PFSK-1 (cell line): ENCODE measurements at regions not wholly inside any gene's neighbourhood (a gene's known extent, or its start where the extent isn't known, plus 50 kb on each side); places are given as distances from the start of the nearest gene placed in this dataset.

ENCODE experiments used
- POLR2AphosphoS5 ChIP-seq: IDR thresholded peaks from 2 replicates; pipeline ENCODE4 v1.6.1; 2012; ENCODE audit warnings: low read depth, mild to moderate bottlenecking, control low read depth, low read length, moderate library complexity
- TF ChIP-seq, protein P1 (sequence below), 2 experiments: IDR thresholded peaks; 2 replicates each; pipeline versions ENCODE4 v1.6.1 to v1.8.0; 2011 to 2012; ENCODE audit warnings: low read depth in 2 of 2, low read length in 2 of 2, control low read depth in 1 of 2, inconsistent platforms in 1 of 2, mild to moderate bottlenecking in 1 of 2, moderate library complexity in 1 of 2; ENCODE audit not compliant: insufficient read depth in 1 of 2

DNA sequence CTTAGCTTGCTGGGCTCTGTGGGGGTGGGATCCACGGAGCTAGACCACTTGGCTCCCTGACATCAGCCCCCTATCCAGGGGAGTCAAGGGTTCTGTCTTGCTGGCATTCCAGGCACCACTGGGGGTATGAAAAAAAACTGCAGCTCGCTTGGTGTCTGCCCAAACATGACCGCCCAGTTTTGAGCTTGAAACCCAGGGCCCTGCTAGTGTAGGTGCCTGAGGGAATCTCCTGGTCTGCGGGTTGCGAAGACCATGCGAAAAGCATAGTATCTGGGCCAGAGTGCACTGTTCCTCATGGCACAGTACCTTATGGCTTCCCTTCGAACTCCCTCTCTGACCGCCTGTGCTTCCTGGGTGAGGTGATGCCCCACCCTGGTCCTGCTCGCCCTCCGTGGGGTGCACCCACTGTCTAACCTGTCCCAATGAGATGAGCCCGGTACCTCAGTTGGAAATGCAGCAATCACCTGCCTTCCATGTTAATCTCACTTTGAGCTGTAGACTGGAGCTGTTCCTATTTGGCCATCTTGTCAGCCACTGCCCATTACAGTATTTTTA, 120.8 kb upstream of the TNFSF11 start:
- TF ChIP-seq, protein P1, sequence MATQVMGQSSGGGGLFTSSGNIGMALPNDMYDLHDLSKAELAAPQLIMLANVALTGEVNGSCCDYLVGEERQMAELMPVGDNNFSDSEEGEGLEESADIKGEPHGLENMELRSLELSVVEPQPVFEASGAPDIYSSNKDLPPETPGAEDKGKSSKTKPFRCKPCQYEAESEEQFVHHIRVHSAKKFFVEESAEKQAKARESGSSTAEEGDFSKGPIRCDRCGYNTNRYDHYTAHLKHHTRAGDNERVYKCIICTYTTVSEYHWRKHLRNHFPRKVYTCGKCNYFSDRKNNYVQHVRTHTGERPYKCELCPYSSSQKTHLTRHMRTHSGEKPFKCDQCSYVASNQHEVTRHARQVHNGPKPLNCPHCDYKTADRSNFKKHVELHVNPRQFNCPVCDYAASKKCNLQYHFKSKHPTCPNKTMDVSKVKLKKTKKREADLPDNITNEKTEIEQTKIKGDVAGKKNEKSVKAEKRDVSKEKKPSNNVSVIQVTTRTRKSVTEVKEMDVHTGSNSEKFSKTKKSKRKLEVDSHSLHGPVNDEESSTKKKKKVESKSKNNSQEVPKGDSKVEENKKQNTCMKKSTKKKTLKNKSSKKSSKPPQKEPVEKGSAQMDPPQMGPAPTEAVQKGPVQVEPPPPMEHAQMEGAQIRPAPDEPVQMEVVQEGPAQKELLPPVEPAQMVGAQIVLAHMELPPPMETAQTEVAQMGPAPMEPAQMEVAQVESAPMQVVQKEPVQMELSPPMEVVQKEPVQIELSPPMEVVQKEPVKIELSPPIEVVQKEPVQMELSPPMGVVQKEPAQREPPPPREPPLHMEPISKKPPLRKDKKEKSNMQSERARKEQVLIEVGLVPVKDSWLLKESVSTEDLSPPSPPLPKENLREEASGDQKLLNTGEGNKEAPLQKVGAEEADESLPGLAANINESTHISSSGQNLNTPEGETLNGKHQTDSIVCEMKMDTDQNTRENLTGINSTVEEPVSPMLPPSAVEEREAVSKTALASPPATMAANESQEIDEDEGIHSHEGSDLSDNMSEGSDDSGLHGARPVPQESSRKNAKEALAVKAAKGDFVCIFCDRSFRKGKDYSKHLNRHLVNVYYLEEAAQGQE (IDR thresholded peaks at IDR 0.05; ENCODE audit: insufficient read depth in 1 of 2, low read depth in 2 of 2, low read length in 2 of 2), result no peak
- TF ChIP-seq POLR2AphosphoS5, result no peak
